ENCODE measurements at regions not wholly inside any gene's neighbourhood (a gene's known extent, or its start where the extent isn't known, plus 50 kb on each side); places are given as distances from the start of the nearest gene placed in this dataset.

DNA sequence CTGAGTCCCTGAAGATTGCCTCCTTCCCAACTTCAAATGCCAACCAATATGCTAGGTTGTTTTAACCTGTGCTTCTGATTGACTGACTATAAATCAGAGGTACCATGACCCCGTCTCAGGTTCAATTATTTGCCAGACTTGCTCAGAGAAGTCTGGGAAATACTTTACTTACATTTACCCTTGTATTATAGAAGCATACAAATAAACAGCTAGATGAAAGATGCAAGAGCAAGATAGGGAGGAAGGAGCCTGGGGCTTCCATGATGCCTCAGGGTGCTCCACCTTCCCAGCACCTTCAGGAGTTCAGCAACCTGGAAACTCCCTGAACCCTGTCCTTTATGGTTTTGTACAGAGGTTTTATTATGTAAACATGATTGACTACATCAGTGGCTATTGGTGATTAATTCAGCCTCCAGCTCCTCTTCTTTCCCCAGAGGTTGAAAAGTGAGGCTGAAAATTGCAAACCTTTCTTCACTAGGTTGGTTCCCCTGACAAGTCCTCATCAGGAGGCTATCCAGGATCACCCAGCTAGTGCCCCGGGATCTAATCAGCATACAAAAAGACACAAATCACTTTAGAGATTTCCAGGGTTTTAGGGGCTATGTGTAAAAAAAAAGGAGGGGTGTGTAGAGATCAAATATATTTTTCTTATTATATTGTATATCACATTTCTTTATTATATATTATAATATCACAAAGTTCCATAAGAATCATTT is 547.7 kb downstream of the EPM2A start:
- TF ChIP-seq POLR2A (IDR thresholded peaks at IDR 0.05), result no peak
- no peak for TF ChIP-seq POLR2AphosphoS5 (IDR thresholded peaks at IDR 0.05)

Measured in suprapubic skin (tissue), 4 donors.